ENCODE measurements at regions not wholly inside any gene's neighbourhood (a gene's known extent, or its start where the extent isn't known, plus 50 kb on each side); places are given as distances from the start of the nearest gene placed in this dataset.

DNA sequence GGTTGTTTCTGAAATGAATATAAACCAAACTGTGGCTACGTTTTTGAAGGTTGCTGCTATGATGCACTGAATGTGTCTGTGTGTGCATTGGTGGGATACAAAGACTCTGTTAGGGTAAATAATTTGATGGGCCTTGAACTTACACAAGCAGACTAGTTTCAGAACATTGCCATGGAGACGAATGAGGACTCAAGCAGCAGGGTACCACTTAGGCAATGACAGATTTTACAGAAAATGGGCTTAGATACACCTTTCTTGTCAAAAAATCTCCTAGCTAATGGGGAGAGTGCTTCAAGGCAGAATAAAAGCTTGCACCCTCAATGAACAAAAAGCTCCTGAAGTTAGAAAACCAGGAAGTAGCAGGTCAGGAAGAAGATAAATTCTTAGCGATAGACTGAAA is 55.7 kb downstream of the IER5 start:
- TF ChIP-seq, protein P1, sequence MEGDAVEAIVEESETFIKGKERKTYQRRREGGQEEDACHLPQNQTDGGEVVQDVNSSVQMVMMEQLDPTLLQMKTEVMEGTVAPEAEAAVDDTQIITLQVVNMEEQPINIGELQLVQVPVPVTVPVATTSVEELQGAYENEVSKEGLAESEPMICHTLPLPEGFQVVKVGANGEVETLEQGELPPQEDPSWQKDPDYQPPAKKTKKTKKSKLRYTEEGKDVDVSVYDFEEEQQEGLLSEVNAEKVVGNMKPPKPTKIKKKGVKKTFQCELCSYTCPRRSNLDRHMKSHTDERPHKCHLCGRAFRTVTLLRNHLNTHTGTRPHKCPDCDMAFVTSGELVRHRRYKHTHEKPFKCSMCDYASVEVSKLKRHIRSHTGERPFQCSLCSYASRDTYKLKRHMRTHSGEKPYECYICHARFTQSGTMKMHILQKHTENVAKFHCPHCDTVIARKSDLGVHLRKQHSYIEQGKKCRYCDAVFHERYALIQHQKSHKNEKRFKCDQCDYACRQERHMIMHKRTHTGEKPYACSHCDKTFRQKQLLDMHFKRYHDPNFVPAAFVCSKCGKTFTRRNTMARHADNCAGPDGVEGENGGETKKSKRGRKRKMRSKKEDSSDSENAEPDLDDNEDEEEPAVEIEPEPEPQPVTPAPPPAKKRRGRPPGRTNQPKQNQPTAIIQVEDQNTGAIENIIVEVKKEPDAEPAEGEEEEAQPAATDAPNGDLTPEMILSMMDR (conservative IDR thresholded peaks at IDR 0.05; ENCODE audit: low read length) = no peak
- no peak for TF ChIP-seq EZH2phosphoT487 (IDR thresholded peaks at IDR 0.05; ENCODE audit: borderline replicate concordance, low read depth, low read length)
